Fibroblast of lung (primary cell): ENCODE measurements at regions not wholly inside any gene's neighbourhood (a gene's known extent, or its start where the extent isn't known, plus 50 kb on each side); places are given as distances from the start of the nearest gene placed in this dataset.

Source experiments
- DNase-seq, 2 donors: peaks; one replicate each; pipeline versions ENCODE4 v3.0.0 to v3.0.0-alpha.2; 2010; ENCODE audit warnings: low read depth in 2 of 2
- H2AFZ ChIP-seq: 2 replicates; pipeline ENCODE4 v1.5.1; 2012; ENCODE audit warnings: low read length, control low read depth, inconsistent platforms
- H3K27ac ChIP-seq: 2 replicates; pipeline ENCODE4 v1.5.1; 2011; ENCODE audit warnings: low read length, control low read depth; ENCODE audit not compliant: insufficient read depth
- H3K27me3 ChIP-seq: 2 replicates; pipeline ENCODE4 v1.5.1; 2011; ENCODE audit warnings: mild to moderate bottlenecking, low read length; ENCODE audit not compliant: control insufficient read depth, insufficient read depth
- H3K36me3 ChIP-seq: 2 replicates; pipeline ENCODE4 v1.5.1; 2011; ENCODE audit warnings: low read length; ENCODE audit not compliant: control insufficient read depth, insufficient read depth
- H3K4me1 ChIP-seq: 2 replicates; pipeline ENCODE4 v1.5.1; 2011; ENCODE audit warnings: low read length; ENCODE audit not compliant: control insufficient read depth, insufficient read depth; ENCODE audit errors: extremely low read depth
- H3K4me2 ChIP-seq: 2 replicates; pipeline ENCODE4 v1.5.1; 2011; ENCODE audit warnings: low read length, control low read depth; ENCODE audit not compliant: insufficient read depth; ENCODE audit errors: extremely low read depth
- H3K4me3 ChIP-seq, 4 experiments: fragments of 200-600 bp in 1 of 4; sonication (generic) in 1 of 4; replicated peaks in 1 of 4; 2 replicates each; pipeline ENCODE4 v1.5.1; 2011 to 2016; ENCODE audit warnings: low read length in 4 of 4, low read depth in 3 of 4, mild to moderate bottlenecking in 3 of 4, control low read depth in 2 of 4, inconsistent platforms in 1 of 4, mixed read lengths in 1 of 4; ENCODE audit not compliant: insufficient read depth in 1 of 4; ENCODE audit errors: control extremely low read depth in 1 of 4
- H3K79me2 ChIP-seq: 2 replicates; pipeline ENCODE4 v1.5.1; 2012; ENCODE audit warnings: mild to moderate bottlenecking, low read length, inconsistent platforms; ENCODE audit not compliant: control insufficient read depth, insufficient read depth
- H3K9ac ChIP-seq: 2 replicates; pipeline ENCODE4 v1.5.1; 2011; ENCODE audit warnings: mild to moderate bottlenecking, low read length, control low read depth; ENCODE audit not compliant: insufficient read depth
- H3K9me3 ChIP-seq: 2 replicates; pipeline ENCODE4 v1.5.1; 2012; ENCODE audit warnings: low read depth, low read length; ENCODE audit not compliant: control insufficient read depth, insufficient read depth
- H4K20me1 ChIP-seq: 2 replicates; pipeline ENCODE4 v1.5.1; 2011; ENCODE audit warnings: low read length; ENCODE audit not compliant: control insufficient read depth, insufficient read depth; ENCODE audit errors: extremely low read depth
- CTCF ChIP-seq, 2 donors: IDR thresholded peaks in 1 of 2; conservative IDR thresholded peaks in 1 of 2; 1 replicate in 1 of 2; 2 replicates in 1 of 2; pipeline ENCODE4 v1.5.1; 2011 to 2012; ENCODE audit warnings: low read length in 2 of 2, control low read depth in 1 of 2, inconsistent platforms in 1 of 2, low read depth in 1 of 2, mild to moderate bottlenecking in 1 of 2
- EZH2 ChIP-seq: IDR thresholded peaks from 2 replicates; pipeline ENCODE4 v1.5.1; 2012; ENCODE audit warnings: low read length, control low read depth, mild to moderate bottlenecking; ENCODE audit errors: missing control alignments

DNA sequence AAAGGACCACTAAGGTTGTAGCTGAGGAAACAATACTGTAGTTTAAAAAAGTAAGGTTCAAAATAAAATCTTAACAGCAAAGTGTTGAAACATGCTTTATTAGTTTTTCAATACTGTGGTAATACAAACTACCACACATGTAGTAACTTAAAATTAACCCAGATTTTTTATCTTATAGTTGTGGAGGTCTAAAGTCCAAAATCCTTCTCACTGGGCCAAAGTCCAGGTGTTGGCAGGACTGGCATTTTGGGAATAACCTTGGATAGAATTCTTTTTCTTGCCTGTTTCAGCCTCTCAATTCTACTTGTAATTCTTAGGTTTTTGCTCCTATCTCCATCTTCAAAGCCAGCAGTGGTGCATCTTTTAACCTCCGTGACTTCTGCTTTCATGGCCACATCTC, 942.0 kb downstream of the TSN start:
- Histone ChIP-seq H3K4me3 (no peak overlapping the region), H3K27ac (no peak overlapping the region), H4K20me1 (no peaks in the 10 kb centered on the region), H2AFZ (no peak overlapping the region), H3K36me3 (no peaks in the 10 kb centered on the region), H3K27me3 (no peaks in the 10 kb centered on the region), H3K4me1 (no peaks in the 10 kb centered on the region), H3K79me2 (no peaks in the 10 kb centered on the region), H3K4me2 (no peak overlapping the region), H3K9me3 (no peaks in the 10 kb centered on the region), H3K9ac (no peak overlapping the region)
- TF ChIP-seq CTCF (conservative IDR thresholded peaks at IDR 0.05 in 1 of 2, IDR thresholded peaks at IDR 0.05 in 1 of 2; ENCODE audit: low read depth in 1 of 2, low read length in 2 of 2): no peak
- TF ChIP-seq EZH2: no peak
- DNase-seq: no peak

- H3K9me3 ChIP-seq: no peaks in the 10 kb centered on the region
- no peaks in the 10 kb centered on the region for H3K79me2 ChIP-seq
- DNase-seq: no peak
- no peak overlapping the region for H3K27ac ChIP-seq
- TF ChIP-seq CTCF (conservative IDR thresholded peaks at IDR 0.05 in 1 of 2, IDR thresholded peaks at IDR 0.05 in 1 of 2; ENCODE audit: low read depth in 1 of 2, low read length in 2 of 2) (no peak), EZH2 (no peak)
- no peaks in the 10 kb centered on the region for H3K4me1 ChIP-seq
- no peak overlapping the region for H3K4me2 ChIP-seq
- H3K36me3 ChIP-seq: no peaks in the 10 kb centered on the region
- no peak overlapping the region for H2AFZ ChIP-seq
- no peaks in the 10 kb centered on the region for H4K20me1 ChIP-seq
- H3K4me3 ChIP-seq: no peak overlapping the region
- H3K9ac ChIP-seq: no peak overlapping the region
- no peaks in the 10 kb centered on the region for H3K27me3 ChIP-seq
Observed at GRCh38 chr2:122703676-122704075, 948.2 kb downstream of the TSN start.

- no peak overlapping the region for H3K4me3 ChIP-seq
- H3K4me1 ChIP-seq: no peaks in the 10 kb centered on the region
- H2AFZ ChIP-seq: no peak overlapping the region
- H3K79me2 ChIP-seq: no peaks in the 10 kb centered on the region
- no peaks in the 10 kb centered on the region for H3K27me3 ChIP-seq
- no peaks in the 10 kb centered on the region for H4K20me1 ChIP-seq
- no peak overlapping the region for H3K4me2 ChIP-seq
- no peaks in the 10 kb centered on the region for H3K9me3 ChIP-seq
- TF ChIP-seq CTCF (conservative IDR thresholded peaks at IDR 0.05 in 1 of 2, IDR thresholded peaks at IDR 0.05 in 1 of 2; ENCODE audit: low read depth in 1 of 2, low read length in 2 of 2) (no peak), EZH2 (no peak)
- H3K27ac ChIP-seq: no peak overlapping the region
- no peak overlapping the region for H3K9ac ChIP-seq
- no peaks in the 10 kb centered on the region for H3K36me3 ChIP-seq
- no peak for DNase-seq
Observed at GRCh38 chr2:122704109-122704563, 948.7 kb downstream of the TSN start.
